Stimulated activated CD4-positive, alpha-beta T cell treated with anti-CD3 and anti-CD28 coated beads, Interleukin-1b, Interleukin-23, amount 100 ng/mL, for 48 hours (primary cell): ENCODE measurements at regions not wholly inside any gene's neighbourhood (a gene's known extent, or its start where the extent isn't known, plus 50 kb on each side); places are given as distances from the start of the nearest gene placed in this dataset.
"Not testable (repeated sequence)": the region's sequence is repeated elsewhere in the genome, so short reads cannot be mapped to it uniquely, and the experiment has no call there.

Source experiments
- DNase-seq: peaks from one replicate; pipeline ENCODE4 v3.0.0-alpha.2; 2020

DNA sequence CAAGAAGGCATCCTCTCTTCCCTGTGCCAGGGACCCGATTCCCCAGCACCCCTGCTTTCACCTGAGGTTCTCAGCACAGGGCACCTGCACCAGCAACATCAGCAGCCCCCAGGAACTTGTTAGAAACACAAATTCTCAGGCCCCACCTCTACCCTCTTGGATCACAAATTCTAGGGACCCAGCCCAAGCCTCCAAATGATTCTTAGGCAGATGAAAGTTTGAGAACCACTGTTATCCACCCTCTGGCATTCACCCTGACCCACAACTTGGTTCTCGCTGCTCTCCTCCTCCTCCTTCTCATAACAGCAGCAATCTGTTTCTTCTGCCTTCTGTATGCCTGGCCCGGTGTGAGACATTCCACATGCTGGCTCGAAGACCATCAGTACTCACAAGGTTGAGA, 60.3 kb upstream of the HIVEP3 start:
- DNase-seq: no peak

DNA sequence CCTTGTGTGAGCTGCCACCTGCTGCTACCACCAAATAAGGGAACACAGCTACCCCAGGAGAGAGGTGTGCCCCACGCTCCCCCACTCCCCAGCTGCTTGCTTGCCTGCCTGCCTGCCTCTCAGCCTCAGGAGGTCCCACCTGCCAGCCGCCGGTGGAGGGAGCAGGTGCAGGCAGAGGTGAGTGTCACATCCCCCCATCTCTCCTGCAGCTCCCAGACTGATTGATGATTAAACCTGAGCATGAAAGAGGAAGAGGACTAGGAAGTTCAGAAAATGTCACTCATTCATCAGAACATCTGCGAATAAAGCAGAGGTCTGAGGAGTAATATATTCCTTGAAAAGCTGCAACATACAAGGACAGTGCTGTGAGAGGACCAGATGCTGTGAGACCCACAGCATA, 58.6 kb upstream of the HIVEP3 start:
- DNase-seq: no peak

DNA sequence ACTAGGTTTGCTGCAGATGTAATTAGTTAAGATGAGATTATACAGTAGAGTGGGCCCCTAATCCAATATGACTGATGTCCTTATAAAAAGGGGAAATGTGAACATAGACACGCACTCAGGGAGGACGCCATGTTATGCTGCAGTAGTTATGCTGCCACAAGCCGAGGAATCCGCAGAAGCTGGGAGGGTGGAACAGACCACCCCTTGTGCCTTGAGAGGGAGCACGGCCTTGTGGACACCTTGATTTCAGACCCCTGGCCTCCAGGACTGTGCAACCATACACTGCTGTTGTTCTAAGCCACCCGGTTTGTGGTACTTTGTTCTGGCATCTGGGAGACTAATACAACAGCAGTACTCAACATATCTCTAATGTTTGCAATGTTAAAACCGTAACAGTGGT, 57.9 kb upstream of the HIVEP3 start:
- no peak for DNase-seq

DNA sequence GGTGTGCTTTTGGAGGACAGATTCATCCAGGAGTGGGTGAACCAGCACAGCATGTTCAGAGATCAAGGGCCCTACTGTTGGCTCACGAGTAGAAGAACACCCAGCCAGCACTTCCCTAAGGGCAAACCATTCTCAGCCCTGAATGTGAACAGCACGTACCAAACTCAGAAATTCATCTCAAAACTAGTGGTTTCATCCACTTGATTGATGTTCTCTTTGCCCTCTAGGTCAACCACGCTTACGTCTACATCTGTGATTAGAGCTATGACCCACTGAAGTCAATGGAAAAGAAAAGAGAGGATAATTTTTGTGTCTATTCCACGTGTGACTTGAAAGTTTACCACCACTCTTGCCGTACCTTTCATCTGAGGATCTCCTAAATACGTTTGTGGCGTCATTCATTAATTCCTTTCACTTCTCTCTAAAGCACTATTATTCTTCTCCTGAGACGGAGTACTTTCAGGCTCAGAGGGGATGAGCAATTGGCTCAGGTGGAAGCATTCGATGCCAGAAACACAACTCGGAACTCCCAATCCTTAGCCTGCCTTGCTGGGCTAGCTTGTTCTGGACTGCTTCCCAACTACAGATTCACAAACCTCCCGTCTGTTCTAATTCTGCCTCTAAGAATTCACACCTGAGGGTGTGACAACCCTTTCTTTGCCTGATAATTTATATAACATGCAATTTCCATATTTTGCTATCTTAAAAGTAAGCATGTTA, 57.3 kb upstream of the HIVEP3 start:
- no peak for DNase-seq

DNA sequence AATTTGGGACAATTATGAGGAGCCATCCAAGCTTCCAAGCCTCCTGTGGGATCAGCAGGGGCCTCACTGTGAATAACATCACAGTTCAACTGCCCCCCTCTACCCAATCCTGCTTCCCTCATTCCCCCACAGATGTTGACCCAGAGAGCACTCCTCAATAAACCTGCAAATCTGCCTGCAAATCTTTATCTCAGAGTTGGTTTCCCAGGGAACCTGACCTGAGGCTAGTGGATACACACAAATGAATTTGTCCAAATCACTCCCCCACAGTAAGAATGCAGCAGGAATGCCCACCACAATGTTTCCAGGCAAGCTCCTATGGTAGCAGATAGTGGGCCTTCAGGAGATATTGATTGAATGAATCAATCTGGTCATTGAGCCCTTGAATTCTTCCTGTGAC, 56.4 kb upstream of the HIVEP3 start:
- no peak for DNase-seq

DNA sequence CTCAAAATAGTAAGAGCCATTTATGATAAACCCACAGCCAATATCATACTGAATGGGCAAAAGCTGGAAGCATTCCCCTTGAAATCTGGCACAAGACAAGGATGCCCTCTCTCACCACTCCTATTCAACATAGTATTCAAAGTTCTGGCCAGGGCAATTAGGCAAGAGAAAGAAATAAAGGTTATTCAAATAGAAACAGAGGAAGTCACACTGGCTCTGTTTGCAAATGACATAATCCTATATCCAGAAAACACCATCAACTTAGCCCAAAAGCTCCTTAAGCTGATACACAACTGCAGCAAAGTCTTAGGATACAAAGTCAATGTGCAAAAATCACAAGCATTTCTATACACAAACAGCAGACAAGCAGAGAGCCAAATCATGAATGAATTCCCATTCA, 49.8 kb upstream of the HIVEP3 start:
- DNase-seq: not testable (repeated sequence)
